ENCODE measurements at regions not wholly inside any gene's neighbourhood (a gene's known extent, or its start where the extent isn't known, plus 50 kb on each side); places are given as distances from the start of the nearest gene placed in this dataset.
"Not testable (repeated sequence)": the region's sequence is repeated elsewhere in the genome, so short reads cannot be mapped to it uniquely, and the experiment has no call there.

GRCh38 chr4:179666226-179666625, 2224.0 kb upstream of the AGA start:
- no peaks in the 10 kb centered on the region for H3K36me3 Mint-ChIP-seq (ENCODE audit: insufficient read depth, unreplicated experiment)
- no TSS peak for BruUV-seq (replicated peaks)
- H3K4me3 Mint-ChIP-seq (ENCODE audit: unreplicated experiment) = no peak overlapping the region
- no peaks in the 10 kb centered on the region for H3K27me3 Mint-ChIP-seq (ENCODE audit: insufficient read depth, unreplicated experiment)
- H3K27ac Mint-ChIP-seq (ENCODE audit: low read depth, unreplicated experiment) = no peak overlapping the region
- CTCF ChIA-PET = no interaction called here
- DNase-seq (ENCODE audit: unreplicated experiment) = no peak
- peaks cover 11% of the 10 kb centered on the region for H3K9me3 Mint-ChIP-seq (ENCODE audit: unreplicated experiment)
- H3K4me1 Mint-ChIP-seq (ENCODE audit: insufficient read depth, unreplicated experiment) = no peaks in the 10 kb centered on the region
- POLR2A ChIA-PET = no interaction called here
- intact Hi-C loops (cut with micrococcal nuclease) = no loop called here
- TF ChIP-seq CTCF (IDR thresholded peaks at IDR 0.05; ENCODE audit: unreplicated experiment) = no peak

DNA sequence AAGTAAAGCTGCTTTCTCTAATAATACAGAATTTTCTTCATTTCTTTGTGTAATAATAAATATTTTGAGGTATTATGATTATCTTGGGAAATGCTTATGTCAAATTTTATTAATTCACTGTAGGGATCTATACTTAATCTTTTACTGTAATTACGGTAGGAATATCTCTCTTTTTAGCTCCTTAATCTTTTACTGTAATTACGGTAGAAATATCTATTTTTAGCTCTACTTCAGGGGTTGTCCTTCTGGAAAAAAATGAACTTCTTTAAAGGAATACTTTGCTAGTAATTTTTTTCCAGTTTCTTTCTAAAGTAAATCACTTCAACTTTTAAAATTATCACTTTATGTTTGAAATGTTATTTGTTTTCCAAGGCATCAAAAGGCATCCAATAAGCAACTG, 2229.4 kb upstream of the AGA start:
- ChIA-PET CTCF (no interaction called here), POLR2A (no interaction called here)
- Mint-ChIP-seq H3K27me3 (ENCODE audit: insufficient read depth, unreplicated experiment) (no peaks in the 10 kb centered on the region), H3K4me1 (ENCODE audit: insufficient read depth, unreplicated experiment) (no peaks in the 10 kb centered on the region), H3K36me3 (ENCODE audit: insufficient read depth, unreplicated experiment) (no peaks in the 10 kb centered on the region), H3K9me3 (ENCODE audit: unreplicated experiment) (peaks cover 5% of the 10 kb centered on the region), H3K27ac (ENCODE audit: low read depth, unreplicated experiment) (no peak overlapping the region), H3K4me3 (ENCODE audit: unreplicated experiment) (no peak overlapping the region)
- no peak for TF ChIP-seq CTCF (IDR thresholded peaks at IDR 0.05; ENCODE audit: unreplicated experiment)
- intact Hi-C loops (cut with micrococcal nuclease) = no loop called here
- no peak for DNase-seq (ENCODE audit: unreplicated experiment)
- no TSS peak for BruUV-seq (replicated peaks)

- no peak for TF ChIP-seq CTCF (IDR thresholded peaks at IDR 0.05; ENCODE audit: unreplicated experiment)
- Mint-ChIP-seq H3K4me1 (ENCODE audit: insufficient read depth, unreplicated experiment) (no peaks in the 10 kb centered on the region), H3K4me3 (ENCODE audit: unreplicated experiment) (no peak overlapping the region), H3K9me3 (ENCODE audit: unreplicated experiment) (peaks cover 28% of the 10 kb centered on the region), H3K27me3 (ENCODE audit: insufficient read depth, unreplicated experiment) (no peaks in the 10 kb centered on the region), H3K36me3 (ENCODE audit: insufficient read depth, unreplicated experiment) (no peaks in the 10 kb centered on the region), H3K27ac (ENCODE audit: low read depth, unreplicated experiment) (no peak overlapping the region)
- POLR2A ChIA-PET = no interaction called here
- BruUV-seq (replicated peaks) = no TSS peak
- DNase-seq (ENCODE audit: unreplicated experiment) = no peak
- CTCF ChIA-PET = interaction anchor here (0.6 to 0.7 kb wide), 2 partner anchors 38 to 933 kb away, joined by 3 to 4 read pairs; no protein-coding TSS in a partner anchor
- intact Hi-C loops (cut with micrococcal nuclease) = no loop called here
Measured at GRCh38 chr4:179678093-179678814, 2236.0 kb upstream of the AGA start.

DNA sequence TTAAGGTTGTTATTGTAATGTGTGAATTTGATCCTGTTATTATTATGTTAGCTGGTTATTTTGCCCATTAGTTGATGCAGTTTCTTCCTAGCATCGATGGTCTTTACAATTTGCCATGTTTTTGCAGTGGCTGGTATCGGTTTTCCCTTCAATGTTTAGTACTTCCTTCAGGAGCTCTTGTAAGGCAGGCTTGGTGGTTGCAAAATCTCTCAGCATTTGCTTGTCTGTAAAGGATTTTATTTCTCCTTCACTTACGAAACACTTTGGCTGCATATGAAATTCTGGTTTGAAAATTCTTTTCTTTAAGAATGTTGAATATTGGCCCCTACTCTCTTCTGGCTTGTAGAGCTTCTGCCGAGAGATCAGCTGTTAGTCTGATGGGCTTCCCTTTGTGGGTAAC, 2241.4 kb upstream of the AGA start:
- DNase-seq (ENCODE audit: unreplicated experiment); intact Hi-C loops (cut with micrococcal nuclease); H3K36me3 Mint-ChIP-seq (ENCODE audit: insufficient read depth, unreplicated experiment); H3K27me3 Mint-ChIP-seq (ENCODE audit: insufficient read depth, unreplicated experiment); BruUV-seq (replicated peaks); CTCF ChIA-PET; H3K4me3 Mint-ChIP-seq (ENCODE audit: unreplicated experiment); H3K27ac Mint-ChIP-seq (ENCODE audit: low read depth, unreplicated experiment); H3K4me1 Mint-ChIP-seq (ENCODE audit: insufficient read depth, unreplicated experiment); H3K9me3 Mint-ChIP-seq (ENCODE audit: unreplicated experiment): not testable (repeated sequence)
- POLR2A ChIA-PET = interaction anchor here (1.0 kb wide), 1 partner anchor 49 kb away, joined by 3 read pairs; no protein-coding TSS in a partner anchor

GRCh38 chr4:179692222-179692621, 2250.0 kb upstream of the AGA start:
- TF ChIP-seq CTCF (IDR thresholded peaks at IDR 0.05; ENCODE audit: unreplicated experiment) = no peak
- no peak overlapping the region for H3K27ac Mint-ChIP-seq (ENCODE audit: low read depth, unreplicated experiment)
- peaks cover 8% of the 10 kb centered on the region for H3K9me3 Mint-ChIP-seq (ENCODE audit: unreplicated experiment)
- H3K36me3 Mint-ChIP-seq (ENCODE audit: insufficient read depth, unreplicated experiment) = no peaks in the 10 kb centered on the region
- DNase-seq (ENCODE audit: unreplicated experiment) = no peak
- intact Hi-C loops (cut with micrococcal nuclease) = no loop called here
- H3K4me3 Mint-ChIP-seq (ENCODE audit: unreplicated experiment) = no peak overlapping the region
- BruUV-seq (replicated peaks) = no TSS peak
- H3K4me1 Mint-ChIP-seq (ENCODE audit: insufficient read depth, unreplicated experiment) = peaks cover 5% of the 10 kb centered on the region
- CTCF ChIA-PET = no interaction called here
- POLR2A ChIA-PET = no interaction called here
- no peaks in the 10 kb centered on the region for H3K27me3 Mint-ChIP-seq (ENCODE audit: insufficient read depth, unreplicated experiment)
